GM12874 (cell line): ENCODE measurements at regions not wholly inside any gene's neighbourhood (a gene's known extent, or its start where the extent isn't known, plus 50 kb on each side); places are given as distances from the start of the nearest gene placed in this dataset.

Experiments
- TF ChIP-seq, protein P1 (sequence below): IDR thresholded peaks from 2 replicates; pipeline ENCODE4 v1.5.1; 2011; ENCODE audit warnings: low read depth, mild to moderate bottlenecking, control low read depth, low read length, moderate library complexity; ENCODE audit not compliant: insufficient read depth

DNA sequence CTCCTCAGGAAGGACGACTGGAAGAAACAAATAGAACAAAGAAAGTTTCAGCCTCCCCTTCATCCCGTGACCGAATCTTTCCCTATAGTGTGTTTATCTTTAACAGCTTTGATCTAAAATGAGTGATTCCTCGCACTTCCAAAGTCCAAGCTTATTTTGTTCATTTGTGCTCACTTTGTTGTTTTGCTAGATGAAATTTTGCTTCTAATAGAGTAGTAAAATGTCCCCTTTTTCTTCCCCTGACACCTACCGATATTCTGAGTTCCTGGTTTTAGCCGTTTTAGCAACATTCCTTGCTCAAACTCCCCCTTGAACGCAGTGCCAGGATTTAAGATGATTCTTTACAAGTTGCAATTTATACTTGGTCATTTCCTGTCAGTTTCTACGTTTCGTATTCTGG lies 204.2 kb downstream of the FGF9 start:
- TF ChIP-seq, protein P1, sequence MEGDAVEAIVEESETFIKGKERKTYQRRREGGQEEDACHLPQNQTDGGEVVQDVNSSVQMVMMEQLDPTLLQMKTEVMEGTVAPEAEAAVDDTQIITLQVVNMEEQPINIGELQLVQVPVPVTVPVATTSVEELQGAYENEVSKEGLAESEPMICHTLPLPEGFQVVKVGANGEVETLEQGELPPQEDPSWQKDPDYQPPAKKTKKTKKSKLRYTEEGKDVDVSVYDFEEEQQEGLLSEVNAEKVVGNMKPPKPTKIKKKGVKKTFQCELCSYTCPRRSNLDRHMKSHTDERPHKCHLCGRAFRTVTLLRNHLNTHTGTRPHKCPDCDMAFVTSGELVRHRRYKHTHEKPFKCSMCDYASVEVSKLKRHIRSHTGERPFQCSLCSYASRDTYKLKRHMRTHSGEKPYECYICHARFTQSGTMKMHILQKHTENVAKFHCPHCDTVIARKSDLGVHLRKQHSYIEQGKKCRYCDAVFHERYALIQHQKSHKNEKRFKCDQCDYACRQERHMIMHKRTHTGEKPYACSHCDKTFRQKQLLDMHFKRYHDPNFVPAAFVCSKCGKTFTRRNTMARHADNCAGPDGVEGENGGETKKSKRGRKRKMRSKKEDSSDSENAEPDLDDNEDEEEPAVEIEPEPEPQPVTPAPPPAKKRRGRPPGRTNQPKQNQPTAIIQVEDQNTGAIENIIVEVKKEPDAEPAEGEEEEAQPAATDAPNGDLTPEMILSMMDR, result no peak

DNA sequence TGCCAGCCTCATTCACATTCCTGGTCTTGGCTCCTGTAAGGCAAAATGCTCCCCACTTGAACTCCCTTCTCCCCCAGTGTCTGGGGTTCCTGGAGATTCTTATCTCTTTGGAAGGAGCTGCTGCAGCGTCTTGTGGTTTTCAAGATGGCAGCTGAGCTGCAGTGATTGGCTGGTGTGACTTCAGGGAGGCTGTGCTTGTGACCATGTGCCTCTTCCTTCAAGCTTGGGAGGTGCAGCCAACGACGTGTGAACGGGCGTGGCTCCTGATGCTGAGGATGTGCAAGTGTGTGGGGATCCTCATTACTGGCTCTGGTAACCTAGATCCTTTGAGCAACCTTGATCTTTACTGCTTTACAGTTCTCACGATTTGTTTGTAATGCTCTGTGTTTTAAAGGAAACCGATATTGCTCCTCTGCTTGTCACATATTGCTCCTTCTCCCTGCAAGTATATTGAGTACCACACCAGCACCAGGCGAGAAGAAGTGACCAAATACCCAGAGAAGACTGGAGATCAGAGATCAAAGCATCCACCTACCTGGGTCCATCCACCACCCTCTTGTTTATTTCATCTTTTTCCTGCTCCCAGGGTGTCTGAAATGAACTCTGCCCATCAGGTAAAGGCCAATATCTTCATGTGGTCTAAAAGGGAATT lies 208.5 kb downstream of the FGF9 start:
- TF ChIP-seq, protein P1, result no peak

DNA sequence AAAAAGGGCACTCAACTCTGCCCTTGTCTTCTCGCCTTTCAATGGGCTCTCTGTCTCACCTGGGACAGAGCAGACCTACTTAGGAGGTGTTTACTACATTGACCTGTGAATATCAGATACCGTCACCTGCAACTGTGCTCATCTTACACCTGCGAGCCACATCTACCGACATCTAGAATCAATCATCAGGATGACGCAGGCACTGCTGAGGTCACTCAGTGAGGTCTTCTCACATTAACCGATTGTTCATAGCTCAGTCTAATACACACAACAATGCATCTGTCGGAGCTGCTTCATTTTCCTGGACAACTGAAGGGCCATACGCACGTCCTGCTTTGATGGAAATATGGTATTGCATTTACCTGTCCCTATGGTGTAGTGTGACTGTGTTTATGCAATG lies 211.9 kb downstream of the FGF9 start:
- TF ChIP-seq, protein P1, result no peak

DNA sequence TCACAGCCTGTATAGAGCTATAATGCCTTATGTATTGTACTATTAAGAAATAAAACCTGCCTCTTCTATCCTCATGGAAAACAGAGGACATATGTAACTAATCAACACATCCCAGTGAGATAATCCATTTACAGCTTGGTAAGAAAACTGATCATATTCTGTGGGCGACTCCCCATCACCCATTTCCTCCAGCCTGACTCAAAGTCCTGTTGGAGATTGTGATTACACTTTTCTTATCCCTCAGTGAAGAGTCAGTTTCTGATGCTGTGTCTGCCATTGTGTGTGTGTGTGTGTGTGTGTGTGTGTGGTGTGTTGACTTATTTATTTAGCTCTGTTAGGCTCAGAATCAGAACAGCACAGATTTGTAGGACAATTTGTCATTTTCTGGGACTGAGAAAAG lies 212.8 kb downstream of the FGF9 start:
- TF ChIP-seq, protein P1, result no peak

DNA sequence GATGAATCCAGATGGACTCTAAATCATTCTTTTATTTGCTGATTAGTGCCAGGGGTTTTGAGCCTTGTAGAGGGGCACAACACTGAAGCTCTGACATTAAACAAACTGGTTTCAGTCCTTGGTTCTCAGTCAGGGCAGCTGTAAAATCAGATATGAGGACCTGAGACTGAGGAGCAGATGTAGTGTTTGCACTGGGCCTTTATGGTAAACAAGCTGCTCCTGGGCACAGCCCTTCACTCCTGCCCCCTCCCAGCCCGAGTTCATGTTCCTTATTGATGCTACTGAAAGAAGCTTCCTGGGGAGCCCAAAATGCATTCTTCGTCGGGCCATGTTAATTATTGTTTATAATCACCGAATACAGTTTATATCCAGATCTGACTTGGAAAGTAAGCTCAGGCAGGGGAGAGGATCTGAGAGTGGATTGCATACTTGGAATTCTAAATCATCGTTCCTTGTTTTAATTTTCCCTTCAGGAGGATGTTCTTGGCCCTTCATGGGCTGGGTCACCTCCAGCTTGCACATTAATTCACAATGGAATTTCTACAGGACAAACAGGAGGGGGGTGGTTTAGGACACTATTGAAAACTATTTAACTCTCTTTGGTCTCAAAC lies 213.5 kb downstream of the FGF9 start:
- TF ChIP-seq, protein P1, result no peak

DNA sequence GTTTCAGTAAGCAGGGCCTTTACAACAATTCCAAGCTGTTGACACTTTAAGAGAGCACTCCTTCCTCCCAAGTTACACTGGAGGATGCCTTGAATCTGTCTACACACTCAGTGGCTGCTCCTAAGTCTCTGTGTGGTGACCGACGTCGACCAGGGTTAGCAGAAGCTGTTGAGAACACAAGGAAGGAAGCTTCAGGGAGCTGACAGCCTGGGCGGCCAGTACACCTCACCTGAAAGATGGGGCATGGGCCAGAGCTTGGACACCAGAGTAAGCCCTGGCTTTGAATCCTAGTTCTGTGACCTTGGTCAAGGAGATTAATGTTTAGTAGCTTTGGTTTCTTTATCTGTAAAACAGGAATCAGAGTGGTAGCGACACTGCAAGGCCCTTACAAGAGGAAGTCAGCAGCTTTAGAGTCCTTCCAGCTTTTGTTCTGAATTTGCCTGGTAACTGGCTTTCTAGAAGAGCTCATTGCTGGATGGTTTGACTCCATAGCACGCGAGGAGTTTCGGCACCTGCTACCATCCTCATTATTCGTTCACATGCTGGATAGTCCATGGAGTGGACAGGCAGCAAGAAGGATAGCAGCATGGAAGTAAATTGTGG lies 214.2 kb downstream of the FGF9 start:
- TF ChIP-seq, protein P1, result no peak

DNA sequence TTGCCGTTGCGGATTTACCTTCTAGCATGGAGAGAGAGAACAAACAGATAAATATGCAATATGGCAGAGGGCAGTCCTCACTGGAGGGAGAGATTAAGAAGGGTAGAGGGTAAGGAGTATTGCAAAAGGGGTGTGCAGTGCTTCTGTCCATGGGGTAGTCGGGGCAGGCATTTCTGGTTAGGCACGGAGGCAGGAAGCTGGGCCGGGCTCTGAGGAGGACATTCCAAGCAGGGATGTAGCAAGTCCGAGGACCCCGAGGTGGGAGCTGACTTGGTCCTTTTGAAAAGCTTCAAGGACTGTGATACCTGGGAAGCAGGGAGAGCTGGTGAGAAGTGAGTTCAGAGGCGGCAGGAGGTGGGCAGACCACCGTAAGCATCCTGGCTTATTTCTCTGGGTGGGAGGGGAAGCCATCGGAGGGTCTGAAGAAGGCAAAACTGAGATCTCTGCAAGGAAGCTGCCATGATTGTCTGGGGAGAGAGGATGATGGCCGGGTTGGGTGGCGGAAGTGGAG lies 214.9 kb downstream of the FGF9 start:
- TF ChIP-seq, protein P1, result no peak
